Activated CD4-positive, alpha-beta T cell treated with anti-CD3 and anti-CD28 coated beads for 24 hours (primary cell): ENCODE measurements at regions not wholly inside any gene's neighbourhood (a gene's known extent, or its start where the extent isn't known, plus 50 kb on each side); places are given as distances from the start of the nearest gene placed in this dataset.

Experiments used
- DNase-seq, 2 donors: peaks; one replicate each; pipeline ENCODE4 v3.0.0-alpha.2; 2020; ENCODE audit warnings: low read depth in 2 of 2

DNA sequence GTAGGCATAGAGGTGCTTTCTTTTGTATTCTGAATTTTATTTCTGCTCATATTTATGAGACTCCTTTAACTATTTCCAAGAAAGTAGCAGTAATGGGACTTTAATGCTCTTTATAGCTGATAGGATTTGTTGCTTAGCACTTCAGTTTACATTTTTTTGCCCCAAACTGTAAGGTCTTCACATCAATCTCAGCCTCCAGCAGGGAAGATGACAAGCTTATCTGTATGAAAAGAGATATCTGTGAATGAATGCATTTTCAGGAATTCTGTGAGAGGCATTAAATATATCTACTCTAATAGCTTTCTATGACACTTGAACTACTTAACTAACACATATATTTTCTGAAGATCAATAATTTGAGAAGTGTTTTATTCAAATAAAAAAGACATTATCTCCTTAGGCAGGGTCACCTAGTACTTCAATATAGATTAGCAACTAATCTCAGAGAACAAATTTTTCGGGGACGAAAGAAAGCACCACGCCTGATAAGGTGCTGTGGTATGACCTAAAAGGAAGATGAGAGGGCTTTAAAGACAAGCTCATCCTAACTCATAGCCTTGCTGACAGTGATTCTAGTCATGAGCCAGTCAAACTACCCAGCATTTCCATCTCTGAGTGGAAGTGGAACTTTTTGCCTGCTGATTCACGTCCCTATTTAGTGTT lies 766.1 kb upstream of the CNTNAP5 start:
- DNase-seq, result no peak

DNA sequence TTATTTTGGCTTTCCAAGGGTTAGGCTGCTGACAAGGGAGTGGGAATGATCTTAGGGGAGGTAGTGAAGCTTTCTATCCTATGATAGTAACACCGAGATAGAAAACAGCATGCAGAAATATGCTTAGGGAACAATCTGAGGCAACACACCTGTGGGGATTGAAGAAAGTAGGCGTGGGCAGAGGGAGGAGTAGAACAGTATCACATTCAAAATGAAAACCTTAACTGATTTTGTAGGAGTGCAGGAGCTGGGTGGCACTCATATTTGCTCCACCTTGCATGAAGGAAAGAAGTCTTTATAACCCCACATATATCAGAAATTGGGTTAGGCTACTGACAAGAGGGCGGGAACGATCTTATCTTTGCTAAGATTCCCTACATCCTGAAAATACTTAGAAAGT lies 762.2 kb upstream of the CNTNAP5 start:
- no peak for DNase-seq

DNA sequence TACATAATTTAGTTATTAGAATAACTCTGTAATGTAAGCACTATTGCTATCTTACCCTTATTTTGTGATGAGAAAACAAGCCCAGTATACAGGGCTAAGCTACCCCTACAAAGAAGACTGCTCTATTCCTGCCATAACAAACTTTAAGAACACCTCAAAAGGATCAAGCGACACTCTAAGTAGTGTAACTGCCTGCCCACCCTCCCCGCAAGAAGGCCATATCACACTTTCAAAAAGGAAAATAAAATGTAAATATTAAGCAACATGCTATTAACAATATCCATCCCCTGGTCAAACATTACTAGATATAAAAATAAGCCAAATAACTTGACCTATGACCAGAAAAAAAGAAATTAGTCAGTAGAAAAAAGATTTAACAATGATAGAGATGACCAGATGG lies 741.7 kb upstream of the CNTNAP5 start:
- DNase-seq, result no peak

DNA sequence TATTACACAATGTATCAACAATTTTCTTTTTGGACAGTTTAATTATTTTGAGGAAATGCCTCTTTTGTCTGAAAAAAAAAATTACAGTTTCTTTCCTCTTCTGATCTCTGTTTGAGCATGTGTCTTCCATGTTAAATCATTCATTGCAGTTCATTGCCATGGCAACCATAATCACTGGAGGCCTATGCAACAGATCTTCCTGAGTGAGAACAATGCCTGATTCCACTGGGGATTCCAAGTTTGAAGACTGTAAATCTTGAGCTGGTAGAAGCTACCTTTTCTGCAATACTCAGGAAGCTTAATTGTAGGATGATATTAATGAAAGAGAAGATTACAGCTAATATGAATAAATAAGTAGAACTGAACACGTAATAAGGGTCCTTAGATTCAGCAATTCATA lies 721.4 kb upstream of the CNTNAP5 start:
- DNase-seq, result no peak
